Heart right ventricle (tissue), 16 donors: ENCODE measurements at regions not wholly inside any gene's neighbourhood (a gene's known extent, or its start where the extent isn't known, plus 50 kb on each side); places are given as distances from the start of the nearest gene placed in this dataset.

Experiments
- ATAC-seq, 8 donors: fragments of 200-7000 bp; cut with Tn5 transposase; one replicate each; pipeline ENCODE4 v1.9.1; 2020; ENCODE audit warnings: mild to moderate bottlenecking in 8 of 8, moderate library complexity in 8 of 8, moderate number of reproducible peaks in 1 of 8
- DNase-seq, 2 donors: peaks; one replicate each; pipeline ENCODE4 v3.0.0-alpha.2; 2020
- H3K27ac ChIP-seq, 10 donors: fragments of 200-600 bp; sonication (generic) in 2 of 10; one replicate each; pipeline versions ENCODE4 v1.5.0 to v1.8.0; 2020 to 2022; ENCODE audit warnings: mild to moderate bottlenecking in 3 of 10
- H3K27me3 ChIP-seq, 7 donors: fragments of 200-600 bp; one replicate each; pipeline ENCODE4 v1.8.0; 2021 to 2022; ENCODE audit warnings: mild to moderate bottlenecking in 2 of 7
- H3K36me3 ChIP-seq, 9 donors: fragments of 200-600 bp; sonication (generic) in 1 of 9; one replicate each; pipeline versions ENCODE4 v1.5.0 to v1.8.0; 2020 to 2022; ENCODE audit warnings: mild to moderate bottlenecking in 2 of 9
- H3K4me1 ChIP-seq, 9 donors: fragments of 200-600 bp; sonication (generic) in 1 of 9; one replicate each; pipeline versions ENCODE4 v1.5.0 to v1.8.0; 2020 to 2022; ENCODE audit warnings: mild to moderate bottlenecking in 4 of 9
- H3K4me3 ChIP-seq, 10 donors: fragments of 200-600 bp; sonication (generic) in 2 of 10; one replicate each; pipeline versions ENCODE4 v1.5.0 to v1.8.0; 2020 to 2022; ENCODE audit warnings: mild to moderate bottlenecking in 7 of 10, moderate library complexity in 2 of 10
- H3K9me3 ChIP-seq, 11 donors: fragments of 200-600 bp in 10 of 11; sonication (generic) in 2 of 11; one replicate each; pipeline versions ENCODE4 v1.5.0 to v1.8.0; 2013 to 2022; ENCODE audit warnings: mild to moderate bottlenecking in 2 of 11, control low read depth in 1 of 11, moderate library complexity in 1 of 11
- CTCF ChIP-seq, 9 donors: fragments of 200-600 bp; sonication (generic) in 2 of 9; IDR thresholded peaks; one replicate each; pipeline versions ENCODE4 v1.5.0 to v1.8.0; 2021 to 2022; ENCODE audit warnings: antibody characterized with exemption in 9 of 9, mild to moderate bottlenecking in 5 of 9, moderate library complexity in 1 of 9
- WGBS, 2 donors: extraction: QIAGEN DNeasy Blood & Tissue Kit; methylation state at CpG; one replicate each; pipeline ENCODE4 v1.1.7; 2013; ENCODE audit warnings: inconsistent platforms in 1 of 2; 5-methylcytosine and 5-hydroxymethylcytosine counted together
- intact Hi-C, 10 donors: fragments of 100-400 bp; cut with DNase I; formaldehyde crosslinking; loops; one replicate each; pipeline versions ENCODE4 v1.11.1 to v1.14.2; 2022
- donor health status: Arrhythmogenic right ventricular cardiomyopathy.
- donor health status: ischemic (EF 13 %, LVEDD 7.1; RV severe dilation, severe dysfunction).
- donor health status: healthy with polysubstance abuse.
- donor health status: DM: no; HTN: yes; CAD: no.
- donor health status: DM: no; HTN: no; CAD: no.
- donor health status: ischemic (EF 25% LVEDD 6.9; RV normal size, moderate dysfunction).
- donor health status: ischemic (EF 25% LVEDD 5.7; RV mildly dilated, moderate dysfunction).
- donor health status: healthy.
- donor health status: DM: yes; HTN: yes; CAD: no.
- donor health status: Ischemic cardiomyopathy.
- donor health status: ischemic (EF 35%, LVEDD 5.7; RV mildly dilated, moderate dysfunction).
- donor health status: nonischemic (EF 11% LVEDD 7.7; RV severe dilation, severe dysfunction).
- donor health status: DM: yes; HTN: yes; CAD: no.
- donor health status: PGD.
- donor health status: ischemic (EF 29% LVEDD 5.4; RV normal size, mild dysfunction).
- donor health status: nonischemic (EF 23%, LVEDD 6.1; RV moderate dilation, normal function).

- no peaks in the 10 kb centered on the region for H3K4me1 ChIP-seq
- no peaks in the 10 kb centered on the region for H3K27me3 ChIP-seq
- DNase-seq (no peak), ATAC-seq (no peak)
- no peak overlapping the region for H3K4me3 ChIP-seq
- intact Hi-C loops = loop anchor here in 1 of 10 donors (5.0 kb wide), 1 partner anchor 326 kb away; no protein-coding TSS in a partner anchor
- no peak overlapping the region for H3K27ac ChIP-seq
- WGBS, 2 donors = 89 to 91% methylated on average over 5 of the region's 5 CpGs
- H3K36me3 ChIP-seq = no peaks in the 10 kb centered on the region
- no peak for TF ChIP-seq CTCF (IDR thresholded peaks at IDR 0.05)
- H3K9me3 ChIP-seq = no peaks in the 10 kb centered on the region
Measured at GRCh38 chr13:38473305-38473704, 123.7 kb downstream of the UFM1 start.

- TF ChIP-seq CTCF (IDR thresholded peaks at IDR 0.05) = no peak
- Histone ChIP-seq H3K4me1 (no peaks in the 10 kb centered on the region), H3K4me3 (no peak overlapping the region), H3K27ac (no peak overlapping the region), H3K27me3 (no peaks in the 10 kb centered on the region), H3K9me3 (no peaks in the 10 kb centered on the region), H3K36me3 (no peaks in the 10 kb centered on the region)
- intact Hi-C loops = no loop called here
- ATAC-seq (no peak), DNase-seq (no peak)
- whole genome bisulfite sequencing, 2 donors = 83 to 87% methylated on average over 2 of the region's 2 CpGs
Measured at GRCh38 chr13:38477676-38478075, 128.0 kb downstream of the UFM1 start.

- no peak for TF ChIP-seq CTCF (IDR thresholded peaks at IDR 0.05)
- intact Hi-C loops = no loop called here
Measured at GRCh38 chr13:38483623-38484022, 134.0 kb downstream of the UFM1 start.

GRCh38 chr13:38490657-38491056 is 141.0 kb downstream of the UFM1 start:
- intact Hi-C loops = no loop called here
- Histone ChIP-seq H3K4me3 (no peak overlapping the region), H3K4me1 (no peaks in the 10 kb centered on the region), H3K27ac (no peak overlapping the region), H3K27me3 (no peaks in the 10 kb centered on the region), H3K36me3 (no peaks in the 10 kb centered on the region), H3K9me3 (peaks cover 0 to 18% (median 0%) of the 10 kb centered on the region in 11 donors)
- no peak for ATAC-seq
- WGBS, 2 donors = 61 to 62% methylated on average over 3 of the region's 3 CpGs
- no peak for TF ChIP-seq CTCF (IDR thresholded peaks at IDR 0.05)
- DNase-seq = no peak

More at GRCh38 chr13:38483623-38484022, 134.0 kb downstream of the UFM1 start:
- ATAC-seq = no peak
- no peaks in the 10 kb centered on the region for H3K36me3 ChIP-seq
- no peak overlapping the region for H3K4me3 ChIP-seq
- no peaks in the 10 kb centered on the region for H3K4me1 ChIP-seq
- no peaks in the 10 kb centered on the region for H3K27me3 ChIP-seq
- no peaks in the 10 kb centered on the region for H3K9me3 ChIP-seq
- no peak overlapping the region for H3K27ac ChIP-seq
- 62 to 83% methylated on average over 1 of the region's 1 CpG for WGBS, 2 donors
- no peak for DNase-seq
